ENCODE measurements at regions not wholly inside any gene's neighbourhood (a gene's known extent, or its start where the extent isn't known, plus 50 kb on each side); places are given as distances from the start of the nearest gene placed in this dataset.

GRCh38 chr1:188988589-188988988, 1489.1 kb downstream of the BRINP3 start:
- Histone ChIP-seq H3K4me3 (ENCODE audit: low read length) (no peak overlapping the region), H3K27ac (ENCODE audit: low read length) (no peak overlapping the region), H3K9me3 (ENCODE audit: control insufficient read depth, insufficient read depth, low read length) (no peaks in the 10 kb centered on the region), H3K36me3 (ENCODE audit: control insufficient read depth, insufficient read depth, low read length) (no peaks in the 10 kb centered on the region), H3K27me3 (ENCODE audit: control insufficient read depth, insufficient read depth, low read length) (no peaks in the 10 kb centered on the region), H3K4me1 (ENCODE audit: control insufficient read depth, insufficient read depth, low read length) (no peaks in the 10 kb centered on the region)
- no CpG with 5 or more reads among the region's 3 CpGs for WGBS (ENCODE audit: insufficient coverage, insufficient read length)
- no peak for DNase-seq (ENCODE audit: low read depth, low spot score)

GRCh38 chr1:188991221-188991930, 1486.3 kb downstream of the BRINP3 start:
- WGBS (ENCODE audit: insufficient coverage, insufficient read length): no CpG with 5 or more reads among the region's 2 CpGs
- H3K9me3 ChIP-seq (ENCODE audit: control insufficient read depth, insufficient read depth, low read length): no peaks in the 10 kb centered on the region

GRCh38 chr1:189007824-189008223, 1469.8 kb downstream of the BRINP3 start:
- no CpG with 5 or more reads among the region's 3 CpGs for WGBS (ENCODE audit: insufficient coverage, insufficient read length)

More at GRCh38 chr1:188991221-188991930, 1486.3 kb downstream of the BRINP3 start:
- H3K27ac ChIP-seq (ENCODE audit: low read length): no peak overlapping the region
- H3K4me1 ChIP-seq (ENCODE audit: control insufficient read depth, insufficient read depth, low read length): no peaks in the 10 kb centered on the region
- H3K4me3 ChIP-seq (ENCODE audit: low read length): no peak overlapping the region
- no peaks in the 10 kb centered on the region for H3K27me3 ChIP-seq (ENCODE audit: control insufficient read depth, insufficient read depth, low read length)
- DNase-seq (ENCODE audit: low read depth, low spot score): no peak
- H3K36me3 ChIP-seq (ENCODE audit: control insufficient read depth, insufficient read depth, low read length): no peaks in the 10 kb centered on the region

DNA sequence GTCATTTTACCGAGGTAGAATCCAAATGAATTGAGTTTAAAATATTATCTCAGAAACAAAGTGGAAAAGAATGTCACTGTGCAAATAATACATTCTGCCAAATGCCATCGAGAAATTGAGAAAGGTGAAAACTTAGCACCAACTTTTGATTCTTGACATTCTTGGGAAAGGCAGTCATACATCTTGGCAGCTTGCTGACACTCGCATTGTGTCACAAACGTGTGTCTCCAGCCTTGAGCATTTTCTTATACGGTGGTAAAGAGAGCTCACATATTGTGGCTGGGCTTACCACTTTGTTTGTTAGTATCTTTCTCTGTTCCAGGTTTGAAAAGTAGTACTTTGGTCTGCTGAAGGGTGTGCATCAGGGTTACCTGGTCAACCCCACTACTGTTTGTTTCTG, 1456.1 kb downstream of the BRINP3 start:
- no peaks in the 10 kb centered on the region for H3K9me3 ChIP-seq (ENCODE audit: control insufficient read depth, insufficient read depth, low read length)
- no peaks in the 10 kb centered on the region for H3K36me3 ChIP-seq (ENCODE audit: control insufficient read depth, insufficient read depth, low read length)
- H3K27me3 ChIP-seq (ENCODE audit: control insufficient read depth, insufficient read depth, low read length): no peaks in the 10 kb centered on the region
- no peak for DNase-seq (ENCODE audit: low read depth, low spot score)
- no peak overlapping the region for H3K4me3 ChIP-seq (ENCODE audit: low read length)
- no CpG with 5 or more reads among the region's 5 CpGs for WGBS (ENCODE audit: insufficient coverage, insufficient read length)
- no peak overlapping the region for H3K27ac ChIP-seq (ENCODE audit: low read length)
- no peaks in the 10 kb centered on the region for H3K4me1 ChIP-seq (ENCODE audit: control insufficient read depth, insufficient read depth, low read length)

More at GRCh38 chr1:189007824-189008223, 1469.8 kb downstream of the BRINP3 start:
- Histone ChIP-seq H3K36me3 (ENCODE audit: control insufficient read depth, insufficient read depth, low read length) (no peaks in the 10 kb centered on the region), H3K4me1 (ENCODE audit: control insufficient read depth, insufficient read depth, low read length) (no peaks in the 10 kb centered on the region), H3K4me3 (ENCODE audit: low read length) (no peak overlapping the region), H3K27me3 (ENCODE audit: control insufficient read depth, insufficient read depth, low read length) (no peaks in the 10 kb centered on the region), H3K9me3 (ENCODE audit: control insufficient read depth, insufficient read depth, low read length) (no peaks in the 10 kb centered on the region), H3K27ac (ENCODE audit: low read length) (no peak overlapping the region)
- no peak for DNase-seq (ENCODE audit: low read depth, low spot score)

DNA sequence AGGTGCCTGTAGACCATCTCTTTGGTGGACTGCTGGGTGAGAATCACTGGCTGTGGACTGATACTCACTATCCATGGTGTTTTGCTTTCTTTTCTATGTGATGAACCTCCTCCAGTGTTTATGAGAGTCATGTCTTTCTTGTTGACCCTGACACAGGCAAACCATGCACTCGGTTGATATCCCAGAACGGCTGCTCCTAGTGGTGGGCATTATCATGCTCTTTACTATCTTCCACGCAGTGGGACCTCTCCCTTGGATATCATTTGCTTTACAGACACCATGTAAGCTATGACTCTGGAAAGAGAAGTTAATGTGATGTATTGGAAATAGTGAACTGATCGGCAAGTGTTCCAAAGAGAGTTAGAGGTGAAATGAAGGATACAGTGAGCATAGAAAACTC, 1455.6 kb downstream of the BRINP3 start:
- DNase-seq (ENCODE audit: low read depth, low spot score): no peak
- H3K4me1 ChIP-seq (ENCODE audit: control insufficient read depth, insufficient read depth, low read length): no peaks in the 10 kb centered on the region
- H3K27ac ChIP-seq (ENCODE audit: low read length): no peak overlapping the region
- H3K27me3 ChIP-seq (ENCODE audit: control insufficient read depth, insufficient read depth, low read length): no peaks in the 10 kb centered on the region
- H3K4me3 ChIP-seq (ENCODE audit: low read length): no peak overlapping the region
- no peaks in the 10 kb centered on the region for H3K36me3 ChIP-seq (ENCODE audit: control insufficient read depth, insufficient read depth, low read length)
- no CpG with 5 or more reads among the region's 4 CpGs for WGBS (ENCODE audit: insufficient coverage, insufficient read length)
- no peaks in the 10 kb centered on the region for H3K9me3 ChIP-seq (ENCODE audit: control insufficient read depth, insufficient read depth, low read length)

- H3K9me3 ChIP-seq (ENCODE audit: control insufficient read depth, insufficient read depth, low read length): no peaks in the 10 kb centered on the region
- no peak overlapping the region for H3K27ac ChIP-seq (ENCODE audit: low read length)
- no peaks in the 10 kb centered on the region for H3K27me3 ChIP-seq (ENCODE audit: control insufficient read depth, insufficient read depth, low read length)
- no peaks in the 10 kb centered on the region for H3K36me3 ChIP-seq (ENCODE audit: control insufficient read depth, insufficient read depth, low read length)
- no peak for DNase-seq (ENCODE audit: low read depth, low spot score)
- no CpG with 5 or more reads among the region's 5 CpGs for WGBS (ENCODE audit: insufficient coverage, insufficient read length)
- H3K4me1 ChIP-seq (ENCODE audit: control insufficient read depth, insufficient read depth, low read length): no peaks in the 10 kb centered on the region
- no peak overlapping the region for H3K4me3 ChIP-seq (ENCODE audit: low read length)
These were observed 1450.2 kb downstream of the BRINP3 start for GRCh38 chr1:189027512-189027911.

- H3K9me3 ChIP-seq (ENCODE audit: control insufficient read depth, insufficient read depth, low read length): no peaks in the 10 kb centered on the region
- no peaks in the 10 kb centered on the region for H3K27me3 ChIP-seq (ENCODE audit: control insufficient read depth, insufficient read depth, low read length)
- H3K27ac ChIP-seq (ENCODE audit: low read length): no peak overlapping the region
- H3K4me1 ChIP-seq (ENCODE audit: control insufficient read depth, insufficient read depth, low read length): no peaks in the 10 kb centered on the region
- H3K36me3 ChIP-seq (ENCODE audit: control insufficient read depth, insufficient read depth, low read length): no peaks in the 10 kb centered on the region
- H3K4me3 ChIP-seq (ENCODE audit: low read length): no peak overlapping the region
- no peak for DNase-seq (ENCODE audit: low read depth, low spot score)
These were observed 1444.5 kb downstream of the BRINP3 start for GRCh38 chr1:189033169-189033568.

DNA sequence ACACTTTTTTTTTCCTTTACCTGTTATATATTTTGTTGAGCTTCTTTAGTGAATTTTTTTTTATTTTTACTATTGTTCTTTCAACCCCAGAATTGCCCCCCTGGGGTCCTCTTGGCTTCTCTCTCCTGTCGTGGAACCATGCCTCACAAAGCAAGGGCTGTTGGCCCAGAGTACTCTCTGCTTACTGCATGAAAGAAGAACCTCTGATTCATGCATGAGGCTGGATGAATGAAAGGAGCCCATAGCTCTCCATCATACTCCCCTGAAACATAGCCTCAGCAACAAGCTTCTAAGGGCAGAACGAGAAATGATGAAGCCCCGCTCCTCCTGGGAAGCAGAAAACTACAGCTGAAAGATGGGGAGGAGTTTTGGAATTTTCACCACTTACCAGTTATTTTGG, 1441.0 kb downstream of the BRINP3 start:
- Histone ChIP-seq H3K4me3 (ENCODE audit: low read length) (no peak overlapping the region), H3K27me3 (ENCODE audit: control insufficient read depth, insufficient read depth, low read length) (no peaks in the 10 kb centered on the region), H3K27ac (ENCODE audit: low read length) (no peak overlapping the region), H3K4me1 (ENCODE audit: control insufficient read depth, insufficient read depth, low read length) (no peaks in the 10 kb centered on the region), H3K36me3 (ENCODE audit: control insufficient read depth, insufficient read depth, low read length) (no peaks in the 10 kb centered on the region), H3K9me3 (ENCODE audit: control insufficient read depth, insufficient read depth, low read length) (no peaks in the 10 kb centered on the region)
- DNase-seq (ENCODE audit: low read depth, low spot score): no peak
- no CpG with 5 or more reads among the region's 3 CpGs for whole genome bisulfite sequencing (ENCODE audit: insufficient coverage, insufficient read length)

DNA sequence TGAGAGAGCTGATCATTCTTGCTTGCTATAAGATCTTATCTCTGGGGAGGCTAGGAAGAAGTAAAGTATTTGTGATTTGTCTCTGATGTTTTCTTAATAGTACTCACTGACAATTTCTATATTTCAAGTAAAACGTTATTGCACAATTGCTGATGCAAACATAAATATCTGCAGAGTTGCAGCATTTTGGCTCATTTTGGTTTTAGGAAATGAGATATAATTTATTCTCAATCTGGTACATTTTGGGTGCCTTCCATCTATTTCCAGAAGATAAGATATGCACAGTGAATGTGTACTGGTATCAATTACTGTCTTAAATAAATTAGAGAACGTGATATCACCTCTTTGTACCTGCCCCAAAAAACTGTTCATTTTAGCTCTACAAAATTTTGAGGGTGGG, 1431.5 kb downstream of the BRINP3 start:
- Histone ChIP-seq H3K9me3 (ENCODE audit: control insufficient read depth, insufficient read depth, low read length) (no peaks in the 10 kb centered on the region), H3K36me3 (ENCODE audit: control insufficient read depth, insufficient read depth, low read length) (no peaks in the 10 kb centered on the region), H3K27ac (ENCODE audit: low read length) (no peak overlapping the region), H3K4me3 (ENCODE audit: low read length) (no peak overlapping the region), H3K4me1 (ENCODE audit: control insufficient read depth, insufficient read depth, low read length) (no peaks in the 10 kb centered on the region), H3K27me3 (ENCODE audit: control insufficient read depth, insufficient read depth, low read length) (no peaks in the 10 kb centered on the region)
- WGBS (ENCODE audit: insufficient coverage, insufficient read length): no CpG with 5 or more reads among the region's 2 CpGs
- no peak for DNase-seq (ENCODE audit: low read depth, low spot score)

DNA sequence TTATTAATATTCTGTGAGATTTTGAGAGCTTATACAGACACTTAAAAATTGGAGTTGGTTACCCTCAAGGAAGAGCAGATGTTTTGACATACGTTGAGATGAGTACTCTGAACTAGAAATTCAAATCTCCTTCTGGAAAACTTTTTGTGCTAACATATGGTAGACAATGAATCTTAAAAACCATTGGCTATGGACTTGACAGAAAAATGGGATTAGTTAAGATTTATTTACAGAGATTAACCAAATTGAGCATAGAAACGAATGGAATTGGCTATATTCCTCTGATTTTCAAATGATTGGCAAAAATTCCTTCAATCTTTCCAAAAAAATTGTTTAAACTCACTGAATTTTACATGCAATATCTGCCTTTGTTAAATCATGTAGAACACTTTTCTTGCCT, 1392.9 kb downstream of the BRINP3 start:
- no peaks in the 10 kb centered on the region for H3K4me1 ChIP-seq (ENCODE audit: control insufficient read depth, insufficient read depth, low read length)
- no peak overlapping the region for H3K4me3 ChIP-seq (ENCODE audit: low read length)
- DNase-seq (ENCODE audit: low read depth, low spot score): no peak
- H3K27me3 ChIP-seq (ENCODE audit: control insufficient read depth, insufficient read depth, low read length): no peaks in the 10 kb centered on the region
- H3K27ac ChIP-seq (ENCODE audit: low read length): no peak overlapping the region
- no peaks in the 10 kb centered on the region for H3K36me3 ChIP-seq (ENCODE audit: control insufficient read depth, insufficient read depth, low read length)
- WGBS (ENCODE audit: insufficient coverage, insufficient read length): no CpG with 5 or more reads among the region's 2 CpGs
- no peaks in the 10 kb centered on the region for H3K9me3 ChIP-seq (ENCODE audit: control insufficient read depth, insufficient read depth, low read length)

DNA sequence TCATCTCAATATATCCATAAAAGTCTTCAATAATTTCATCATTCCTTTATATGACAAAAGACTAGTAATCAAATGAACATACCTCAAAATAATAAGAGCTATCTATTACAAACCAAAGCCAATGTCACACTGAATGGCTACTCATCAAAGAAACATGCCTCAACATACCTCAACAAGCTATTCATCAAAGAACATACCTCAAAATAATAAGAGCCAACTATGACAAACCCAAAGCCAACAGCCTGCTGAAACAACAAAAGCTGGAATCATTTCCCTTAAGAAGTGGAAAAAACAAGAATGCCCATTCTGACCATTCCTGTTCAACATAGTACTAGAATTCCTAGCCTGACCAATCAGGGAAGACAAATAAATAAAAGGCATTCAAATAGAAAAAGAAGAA, 1373.7 kb downstream of the BRINP3 start:
- Histone ChIP-seq H3K4me3 (ENCODE audit: low read length) (no peak overlapping the region), H3K4me1 (ENCODE audit: control insufficient read depth, insufficient read depth, low read length) (no peaks in the 10 kb centered on the region), H3K27ac (ENCODE audit: low read length) (no peak overlapping the region), H3K9me3 (ENCODE audit: control insufficient read depth, insufficient read depth, low read length) (no peaks in the 10 kb centered on the region), H3K27me3 (ENCODE audit: control insufficient read depth, insufficient read depth, low read length) (no peaks in the 10 kb centered on the region), H3K36me3 (ENCODE audit: control insufficient read depth, insufficient read depth, low read length) (no peaks in the 10 kb centered on the region)
- DNase-seq (ENCODE audit: low read depth, low spot score): no peak

Measured in iPS DF 6.9 (cell line).